Stimulated activated CD4-positive, alpha-beta T cell treated with anti-CD3 and anti-CD28 coated beads, Interleukin-12 subunit alpha, Interleukin-12 subunit beta, amount 100 ng/mL, for 48 hours (primary cell): ENCODE measurements at regions not wholly inside any gene's neighbourhood (a gene's known extent, or its start where the extent isn't known, plus 50 kb on each side); places are given as distances from the start of the nearest gene placed in this dataset.
"Not testable (repeated sequence)": the region's sequence is repeated elsewhere in the genome, so short reads cannot be mapped to it uniquely, and the experiment has no call there.

Experiments used
- DNase-seq, 3 donors: peaks; one replicate each; pipeline ENCODE4 v3.0.0-alpha.2; 2020; ENCODE audit warnings: low read depth in 2 of 3, low spot score in 1 of 3

DNA sequence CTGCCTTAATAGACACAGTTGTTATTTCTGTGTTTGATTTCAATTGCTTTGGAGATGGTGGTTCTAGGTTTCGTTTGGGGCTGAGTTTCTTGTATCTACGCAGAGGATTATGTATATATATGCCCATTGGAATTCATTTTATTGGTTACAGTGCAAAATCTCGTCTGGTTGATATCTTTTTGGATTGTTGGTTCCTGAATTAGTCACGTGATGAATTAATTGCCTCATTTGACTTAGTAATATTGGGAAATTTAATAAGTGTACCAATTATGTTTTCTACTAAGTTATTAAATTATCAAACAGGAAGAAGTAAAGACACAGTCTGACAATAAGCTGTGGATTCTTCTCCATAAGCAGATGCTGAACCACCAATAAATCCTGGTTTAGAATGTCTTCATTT, 467.9 kb upstream of the TENM3 start:
- DNase-seq = no peak

DNA sequence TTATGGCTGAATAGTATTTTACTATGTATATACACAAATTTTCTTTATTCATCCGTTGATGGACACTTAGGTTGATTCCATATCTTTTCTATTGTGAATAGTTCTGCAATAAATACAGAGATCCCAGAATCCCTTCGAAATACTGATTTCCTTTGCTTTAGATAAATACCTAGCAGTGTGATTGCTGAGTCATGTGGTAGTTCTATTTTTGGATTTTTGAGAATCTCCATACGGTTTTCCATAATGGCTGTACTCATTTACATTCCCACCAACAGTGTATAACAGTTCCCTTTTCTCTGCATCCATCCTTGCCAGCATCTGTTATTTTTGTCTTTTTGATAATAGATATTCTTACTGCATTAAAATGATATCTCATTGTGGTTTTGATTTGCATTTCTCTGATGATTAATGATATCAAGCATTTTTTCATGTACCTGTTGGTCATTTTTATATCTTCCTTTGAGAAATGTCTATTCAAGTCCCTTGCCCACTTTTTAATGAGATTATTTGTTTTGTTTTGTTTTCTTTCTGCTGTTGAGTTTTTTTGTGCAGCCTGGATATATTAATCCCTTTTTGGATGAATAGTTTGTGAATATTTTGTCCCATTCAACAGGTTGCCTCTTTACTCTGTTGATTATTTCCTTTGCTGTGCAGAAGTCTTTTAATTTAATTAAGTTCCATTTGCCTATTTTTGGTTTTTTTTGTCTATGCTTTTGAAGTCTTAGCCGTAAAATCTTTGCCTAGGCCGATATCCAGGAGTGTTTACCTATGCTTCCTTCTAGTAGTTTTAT, 466.7 kb upstream of the TENM3 start:
- no peak for DNase-seq

DNA sequence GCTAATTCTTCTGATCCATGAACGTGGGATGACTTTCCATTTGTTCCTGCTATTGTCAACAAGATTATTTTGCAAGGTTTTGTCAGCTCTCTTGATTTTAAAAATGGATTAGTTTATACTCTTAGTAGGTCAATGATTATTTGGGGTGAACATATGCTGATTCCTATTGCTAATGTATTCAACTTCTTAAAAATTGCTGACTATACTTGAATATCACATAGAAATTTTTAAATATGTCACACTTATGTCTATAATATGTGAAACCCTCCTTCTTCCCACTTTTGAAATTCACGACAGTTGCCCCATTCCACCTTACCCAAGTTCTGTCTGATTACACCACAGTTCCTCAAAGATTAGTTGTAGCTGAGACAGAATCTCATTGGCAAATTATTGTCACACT, 465.7 kb upstream of the TENM3 start:
- DNase-seq = no peak

DNA sequence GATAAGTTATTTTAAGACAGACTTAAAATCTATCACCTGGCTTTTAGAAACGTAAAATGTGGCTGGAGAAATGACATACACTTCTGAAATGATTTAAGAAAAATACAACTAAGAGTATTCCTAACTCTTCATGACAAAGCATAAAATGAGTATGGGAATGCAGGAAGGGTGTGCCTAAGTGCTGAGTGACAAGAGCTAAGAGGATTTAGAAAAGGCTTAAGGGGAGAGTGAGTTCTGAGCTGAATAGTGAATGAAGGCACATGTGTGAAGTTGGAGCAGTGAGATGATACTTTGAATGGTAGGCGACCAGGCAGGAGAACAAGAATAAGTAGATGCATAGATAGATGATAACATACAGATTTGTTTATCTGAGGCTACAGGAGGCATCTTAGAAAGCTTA, 458.3 kb upstream of the TENM3 start:
- no peak for DNase-seq

DNA sequence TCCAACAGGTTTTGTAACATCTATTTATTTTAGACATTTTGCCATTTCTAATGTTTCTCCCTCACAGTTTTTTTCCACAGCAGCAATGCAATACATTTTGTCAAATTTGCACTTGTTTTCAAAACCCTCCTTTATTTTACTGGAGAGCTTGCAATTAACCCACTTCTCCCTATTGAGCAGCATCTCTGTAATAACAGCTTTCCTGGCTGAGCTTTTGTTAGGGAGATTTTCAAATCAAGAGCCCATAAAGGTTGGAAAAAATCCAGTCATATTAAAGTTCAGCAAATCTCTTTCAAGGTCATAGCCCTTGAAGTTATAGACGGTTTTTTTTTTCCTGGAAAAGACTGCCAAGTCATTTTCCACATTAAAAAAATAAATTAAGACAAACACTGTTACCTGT, 450.6 kb upstream of the TENM3 start:
- DNase-seq = no peak

DNA sequence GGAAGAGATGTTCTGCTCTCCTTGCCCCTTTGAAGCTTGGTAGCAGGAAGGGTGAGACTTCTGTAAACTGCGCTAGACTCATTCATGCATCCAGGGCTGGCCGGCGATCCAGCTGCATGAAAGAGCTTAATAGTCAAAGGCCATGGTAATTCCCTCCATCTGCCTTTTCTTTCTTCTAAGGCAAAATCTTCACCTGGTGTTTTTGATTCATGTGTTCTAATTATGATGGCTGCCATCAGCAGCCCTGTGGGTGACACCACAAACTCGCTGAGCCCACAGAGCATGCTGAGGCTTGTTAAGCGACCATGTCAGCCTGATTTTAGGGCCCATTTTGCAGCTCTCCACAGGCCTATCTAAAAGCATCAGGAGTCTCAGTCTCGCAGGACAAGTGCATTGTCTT, 450.1 kb upstream of the TENM3 start:
- DNase-seq = no peak

DNA sequence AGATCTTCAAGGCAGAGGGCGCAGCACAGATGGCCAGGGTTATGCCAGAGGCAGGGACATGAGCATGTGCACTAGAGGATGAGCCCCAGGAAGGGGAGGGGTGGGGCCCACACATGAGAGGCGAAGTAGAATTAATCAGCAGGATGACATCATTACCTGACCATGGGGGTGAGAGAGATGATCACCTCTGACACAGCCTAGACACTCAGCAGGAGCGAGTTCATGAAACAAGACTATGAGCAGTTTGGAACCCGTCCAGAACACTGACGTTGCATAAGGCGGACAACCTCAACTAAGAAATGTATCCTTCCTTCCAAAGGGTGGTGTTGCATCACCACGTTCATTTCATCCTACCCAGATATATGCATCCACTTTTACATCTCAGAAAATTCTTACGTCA, 446.7 kb upstream of the TENM3 start:
- no peak for DNase-seq

DNA sequence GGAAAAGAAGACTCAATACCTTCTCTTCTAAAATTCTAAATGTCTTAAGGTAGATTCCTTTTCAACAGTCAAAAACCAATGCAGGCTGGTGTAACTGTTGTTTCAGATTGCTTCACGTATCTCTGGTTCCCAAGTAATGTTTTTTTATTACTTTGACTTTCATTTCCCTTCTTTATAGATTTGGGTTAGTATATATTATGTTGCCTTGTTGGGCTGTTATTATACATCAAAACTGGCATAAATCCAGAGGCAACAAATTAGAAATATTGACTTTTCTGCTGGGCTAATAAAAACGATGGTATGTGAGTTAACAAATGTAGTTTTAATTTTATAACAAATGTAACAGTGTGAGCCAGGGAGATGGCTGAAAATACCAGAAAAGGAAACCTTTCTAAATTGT, 444.7 kb upstream of the TENM3 start:
- DNase-seq = no peak

DNA sequence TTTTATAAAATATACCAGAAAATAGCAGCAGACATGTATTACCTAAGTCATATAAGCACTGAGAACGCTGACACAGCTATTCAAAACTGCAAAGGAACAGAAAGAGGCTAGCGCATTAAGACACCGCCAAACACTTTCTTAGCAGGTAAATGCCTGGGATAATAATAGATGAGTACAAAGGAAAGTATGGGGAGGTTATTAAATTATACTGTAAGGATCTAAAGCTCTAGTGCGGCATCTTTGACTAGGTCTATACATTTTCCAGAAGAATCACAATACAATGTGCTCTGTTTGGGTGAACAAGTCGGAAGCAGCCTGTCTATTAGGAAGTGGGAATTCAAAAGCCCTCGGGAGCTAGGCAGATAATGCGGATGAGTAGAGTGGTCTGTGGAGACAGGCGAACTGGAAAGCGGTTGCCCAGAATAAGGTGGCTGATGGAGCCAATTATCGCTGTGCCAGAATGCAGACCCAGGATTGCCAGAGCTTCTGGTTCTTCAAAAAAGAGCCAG, 443.6 kb upstream of the TENM3 start:
- DNase-seq = no peak

DNA sequence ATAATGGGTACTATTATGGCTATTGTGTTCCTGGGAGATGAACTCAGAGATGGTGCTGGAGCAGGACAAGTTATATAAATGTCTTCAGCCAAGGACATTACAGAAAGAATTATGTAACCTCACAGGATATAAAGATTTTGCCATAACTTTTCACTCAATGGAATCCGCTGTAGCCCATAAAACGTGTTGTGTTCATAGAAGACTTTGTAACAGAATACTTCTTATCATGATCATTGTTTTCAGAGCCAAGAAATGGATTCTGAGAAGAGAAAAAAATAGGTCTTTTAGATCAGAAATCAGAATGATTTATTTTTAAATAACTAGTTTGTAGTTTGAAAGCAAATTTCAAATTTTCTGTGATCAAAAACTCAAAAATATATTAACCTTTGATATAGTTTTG, 441.0 kb upstream of the TENM3 start:
- DNase-seq = no peak

DNA sequence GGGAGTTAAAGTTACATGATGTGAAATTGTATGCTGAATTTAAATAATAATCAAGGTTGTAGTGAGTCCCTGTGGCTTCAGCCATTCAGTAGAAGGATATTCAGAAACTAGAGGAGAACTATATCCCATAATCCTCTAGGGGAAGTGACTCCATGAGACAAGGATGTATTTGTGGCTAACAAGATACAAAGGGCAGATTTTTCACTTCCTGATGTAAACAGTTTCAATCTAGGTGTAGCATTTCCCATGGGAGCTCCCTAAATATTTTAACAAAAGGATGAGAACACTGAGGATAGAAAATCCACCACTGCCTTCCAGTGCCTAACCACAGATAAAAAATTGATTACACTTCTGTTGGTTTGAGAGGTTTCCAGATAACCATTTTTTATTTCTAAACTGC, 435.4 kb upstream of the TENM3 start:
- DNase-seq = no peak

DNA sequence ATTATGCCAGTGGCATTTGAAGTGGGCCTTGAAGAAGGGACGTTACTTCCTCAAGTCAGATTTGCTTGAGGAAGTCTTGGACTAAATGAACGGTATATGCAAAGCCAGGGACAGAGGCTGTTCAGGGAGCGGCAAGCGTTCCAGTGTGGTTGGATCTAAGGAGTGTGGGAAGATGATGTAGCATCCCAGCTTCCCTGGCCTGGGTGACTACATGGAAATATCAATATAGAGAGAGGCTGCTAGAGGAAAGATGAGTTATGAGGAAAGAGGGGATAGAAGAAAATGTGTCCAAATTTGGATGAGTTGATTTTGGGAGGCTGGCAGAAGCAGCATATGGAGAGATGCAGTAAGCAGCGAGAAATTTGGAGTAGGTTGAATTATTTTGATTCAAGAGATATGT, 432.5 kb upstream of the TENM3 start:
- no peak for DNase-seq

DNA sequence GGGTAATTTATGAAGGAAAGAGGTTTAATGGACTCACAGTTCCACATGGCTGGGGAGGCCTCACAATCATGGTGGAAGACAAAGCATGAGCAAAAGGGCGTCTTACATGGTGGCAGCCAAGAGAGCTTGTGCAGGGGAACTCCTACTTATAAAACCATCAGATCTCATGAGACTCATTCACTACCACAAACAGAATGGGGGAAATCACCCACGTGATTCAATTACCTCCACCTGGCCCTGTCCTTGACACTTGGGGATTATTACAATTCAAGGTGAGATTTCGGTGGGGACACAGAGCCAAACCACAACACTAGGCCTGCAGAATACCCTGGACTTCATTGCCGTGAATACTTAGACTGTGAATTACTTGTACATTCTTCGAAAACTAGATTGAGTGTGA, 431.7 kb upstream of the TENM3 start:
- DNase-seq = not testable (repeated sequence)

DNA sequence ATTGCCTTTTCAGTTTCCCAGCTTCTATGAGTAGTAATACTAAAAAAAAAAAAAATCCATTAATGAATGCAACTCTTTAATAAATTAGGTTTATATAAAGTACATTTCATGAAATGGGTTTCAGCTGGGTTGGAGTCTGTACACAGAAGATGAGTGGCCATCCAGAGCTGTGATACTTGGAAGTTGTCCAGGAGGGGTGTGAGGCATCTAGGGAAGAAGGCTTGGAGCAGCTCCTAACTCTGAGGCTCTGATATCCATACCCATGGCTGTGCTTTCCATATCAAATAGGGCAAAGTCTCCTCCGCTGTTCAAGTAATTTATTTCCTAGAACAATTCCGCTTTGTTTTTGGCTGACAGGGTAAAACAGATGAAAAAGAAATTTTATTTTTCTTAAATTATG, 423.3 kb upstream of the TENM3 start:
- DNase-seq = no peak

DNA sequence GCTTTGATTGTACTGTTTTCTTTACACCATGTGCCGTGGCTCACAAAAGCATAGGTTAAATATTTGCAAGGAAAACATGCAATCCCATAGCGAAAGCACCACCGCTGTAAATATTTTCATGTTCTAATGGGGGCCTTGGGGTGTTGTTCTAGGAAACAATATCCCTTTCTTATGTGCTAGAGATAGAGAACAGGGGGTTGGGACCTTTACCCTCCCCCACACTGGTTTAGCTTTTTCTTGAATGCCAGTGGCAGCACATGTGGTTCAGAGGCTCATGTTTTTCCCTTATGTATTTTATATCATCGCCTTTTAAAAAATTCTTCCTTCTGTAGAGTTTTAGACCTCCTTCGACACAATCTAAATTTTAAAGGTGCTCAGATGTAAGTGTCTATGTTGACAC, 422.6 kb upstream of the TENM3 start:
- DNase-seq = no peak

DNA sequence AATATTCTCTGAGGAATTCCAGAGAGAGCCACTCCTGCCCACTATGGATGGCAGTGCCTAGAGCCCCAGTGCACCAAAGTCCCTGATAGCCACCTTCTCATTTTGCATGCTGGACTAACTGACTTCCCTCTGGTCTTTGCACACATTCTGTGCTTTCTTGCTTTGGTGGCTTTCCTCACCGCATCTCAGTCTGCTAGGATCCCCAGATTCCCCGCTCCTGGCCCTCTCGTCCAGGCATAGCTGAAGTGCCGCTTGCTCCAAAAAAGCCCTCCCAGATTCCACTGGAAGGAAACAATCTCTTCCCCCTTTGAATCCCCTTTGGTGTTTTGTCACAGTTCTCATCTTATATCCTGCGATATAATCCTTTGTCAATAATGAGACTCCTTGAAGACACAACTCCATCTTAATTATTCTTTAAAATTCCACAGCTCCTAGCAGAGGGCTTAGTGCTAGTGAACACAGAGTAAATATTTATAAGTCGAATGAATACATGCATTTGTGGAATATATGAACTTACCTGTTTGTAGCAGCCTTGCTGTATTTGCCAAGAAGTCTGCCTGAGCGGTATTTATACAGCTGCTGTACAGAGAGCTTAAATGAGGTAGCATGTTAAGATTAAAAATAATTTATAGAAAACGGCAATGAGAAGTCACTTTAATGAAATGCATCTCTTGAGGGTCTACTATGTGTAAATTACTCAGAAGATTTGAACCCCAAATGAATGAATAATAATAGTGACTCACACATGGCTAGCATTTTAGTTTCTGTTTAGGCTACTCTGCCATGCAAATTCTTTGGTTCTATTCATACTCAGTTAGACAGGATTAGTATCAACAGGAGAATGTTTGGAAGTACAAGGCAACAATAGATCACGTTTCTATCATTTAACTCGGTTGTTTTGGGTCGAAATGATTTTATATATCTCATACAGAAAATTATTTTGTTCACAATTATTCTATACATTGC, 421.9 kb upstream of the TENM3 start:
- DNase-seq = no peak

DNA sequence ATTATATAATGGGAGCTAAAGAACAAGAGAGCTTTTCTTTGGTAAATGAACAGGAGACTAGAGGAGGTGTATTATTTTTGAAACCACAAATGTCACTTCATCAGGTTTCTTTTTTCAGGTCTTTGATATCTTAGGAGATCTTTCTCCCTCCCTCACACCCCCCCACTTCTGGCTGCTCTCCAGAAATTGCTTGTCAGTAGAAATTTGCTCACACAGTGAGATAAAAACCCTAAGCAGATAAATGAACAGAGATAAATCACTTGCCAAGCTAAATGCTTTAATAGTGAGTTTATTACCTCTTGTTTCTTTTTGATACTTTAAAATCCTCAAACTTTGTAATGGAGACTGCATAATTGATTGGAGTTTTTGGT, 421.2 kb upstream of the TENM3 start:
- DNase-seq = no peak

DNA sequence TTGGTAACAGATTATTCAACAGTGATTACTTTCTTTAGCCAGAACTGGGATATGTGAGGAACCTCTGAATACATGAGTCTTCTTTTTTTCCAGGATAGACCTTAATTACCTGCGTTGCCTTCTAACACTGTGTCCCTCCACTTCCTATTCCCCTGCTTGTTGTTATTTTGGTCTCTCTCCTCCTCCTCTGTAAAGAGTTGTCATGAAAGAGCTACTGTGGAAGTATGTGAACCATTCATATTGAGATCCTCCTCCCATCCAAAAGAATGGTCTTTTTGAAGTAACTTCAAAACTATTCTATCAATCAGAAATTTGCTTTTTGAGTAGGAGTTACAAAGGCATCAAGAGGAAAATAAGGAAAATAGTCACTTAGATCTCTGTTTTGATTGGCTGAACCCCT, 420.0 kb upstream of the TENM3 start:
- no peak for DNase-seq

DNA sequence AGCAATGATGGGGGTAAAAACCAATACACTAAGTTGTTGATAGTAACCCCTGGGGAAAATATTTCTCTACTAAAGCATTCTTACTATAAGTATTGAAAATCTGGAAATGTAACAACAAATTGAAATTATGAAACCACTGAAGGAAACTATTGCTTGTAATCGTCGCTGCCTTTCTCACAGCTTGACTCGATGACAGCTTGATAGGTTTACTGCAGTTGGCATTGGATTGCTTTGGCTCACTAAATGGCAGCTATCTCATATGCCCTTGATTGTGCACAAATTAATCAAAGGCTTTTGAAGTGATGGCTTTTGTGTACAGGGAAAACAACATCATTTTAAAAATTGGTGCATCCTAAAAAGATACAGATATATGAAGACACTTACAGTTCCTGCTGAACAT, 419.6 kb upstream of the TENM3 start:
- DNase-seq = no peak

DNA sequence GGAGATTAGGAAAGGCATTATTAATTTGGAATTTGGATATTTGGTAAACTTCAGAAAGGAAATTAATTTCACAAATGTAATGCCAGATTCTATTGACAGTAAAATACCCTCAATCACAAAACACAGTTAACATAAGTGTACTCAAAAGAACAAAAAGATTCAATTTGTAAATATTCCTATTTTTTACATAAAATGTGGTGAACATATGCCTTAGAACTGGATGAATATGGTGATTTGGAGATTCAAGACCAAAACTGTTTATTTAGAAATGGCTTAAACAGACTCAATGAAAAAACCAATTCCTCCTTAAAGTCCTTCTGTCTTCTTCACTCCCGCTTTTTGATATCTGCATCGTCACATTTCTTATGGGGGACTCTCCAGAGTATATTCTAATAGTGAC, 417.6 kb upstream of the TENM3 start:
- no peak for DNase-seq

DNA sequence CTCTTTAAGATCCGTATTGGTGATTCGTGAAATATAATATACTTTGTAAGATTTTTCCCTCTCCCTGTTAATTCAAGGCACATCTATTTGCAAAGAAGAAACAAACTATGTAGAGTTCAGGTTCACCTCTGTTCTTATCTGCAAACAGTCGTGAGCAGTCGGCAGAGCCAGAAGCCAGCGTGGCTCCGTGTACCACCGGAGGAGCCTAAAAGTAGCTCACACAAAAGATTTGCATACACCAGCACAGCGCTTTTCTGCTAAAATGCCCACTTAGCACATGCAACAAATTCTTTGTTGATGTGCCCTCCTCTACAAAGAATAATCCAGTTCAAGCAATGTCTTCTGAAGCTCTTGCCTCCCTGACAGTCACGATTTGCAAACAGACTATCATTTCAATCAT, 416.0 kb upstream of the TENM3 start:
- no peak for DNase-seq

DNA sequence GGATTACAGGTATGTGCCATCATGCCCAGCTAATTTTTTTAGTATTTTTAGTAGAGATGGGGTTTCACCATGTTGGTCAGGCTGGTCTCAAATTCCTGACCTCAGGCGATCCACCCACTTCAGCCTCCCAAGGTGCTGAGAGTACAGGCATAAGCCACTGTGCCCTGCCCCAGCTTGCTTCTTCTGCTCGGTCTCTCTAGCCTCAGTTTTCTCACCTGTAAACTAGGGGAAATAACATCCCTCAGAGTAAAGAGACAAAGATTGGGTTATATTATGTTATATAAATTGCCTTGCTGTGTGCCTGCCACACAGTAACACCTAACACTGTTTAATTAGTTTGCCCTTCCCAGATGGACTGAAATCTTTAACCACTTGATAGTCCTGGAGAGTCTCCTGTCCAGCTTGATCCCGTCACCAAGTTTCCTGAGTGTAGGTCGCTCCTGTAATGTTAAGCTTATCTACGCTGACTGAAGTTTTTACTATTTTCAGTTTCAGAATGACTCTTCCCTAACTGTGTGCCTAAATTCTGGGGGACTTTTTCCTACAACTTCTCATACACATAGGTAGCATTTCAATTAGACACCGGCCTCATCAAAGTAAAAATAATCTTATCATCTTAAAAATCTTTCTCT, 412.7 kb upstream of the TENM3 start:
- DNase-seq = no peak
